B cell (primary cell): ENCODE measurements at regions not wholly inside any gene's neighbourhood (a gene's known extent, or its start where the extent isn't known, plus 50 kb on each side); places are given as distances from the start of the nearest gene placed in this dataset.

ENCODE experiments used
- ATAC-seq: fragments of 200-7000 bp; cut with Tn5 transposase; one replicate; pipeline ENCODE4 v1.10.0; 2021; ENCODE audit warnings: low read depth, mild to moderate bottlenecking, moderate number of reproducible peaks, moderate library complexity
- CTCF ChIA-PET: fragments of 350-600 bp; sonication (Branson Sonifier 250); formaldehyde crosslinking; loops from one replicate; lab custom pipeline; 2021; ENCODE audit warnings: antibody characterized with exemption, inconsistent platforms; lab: Charles Lee
- POLR2A ChIA-PET: fragments of 350-600 bp; sonication (Branson Sonifier 250); formaldehyde crosslinking; loops from one replicate; lab custom pipeline; 2021; ENCODE audit warnings: antibody characterized with exemption; lab: Charles Lee
- DNase-seq: peaks from one replicate; pipeline ENCODE4 v3.0.0; 2013
- H2AFZ ChIP-seq: 2 replicates; pipeline ENCODE4 v1.6.1; 2012; ENCODE audit warnings: mild to moderate bottlenecking, low read depth, low read length; ENCODE audit not compliant: insufficient read depth, poor library complexity, severe bottlenecking
- H3K27ac ChIP-seq, 2 donors: 1 replicate in 1 of 2; 2 replicates in 1 of 2; pipeline ENCODE4 v1.5.1; 2012 to 2013; ENCODE audit warnings: low read length in 2 of 2, mild to moderate bottlenecking in 2 of 2, moderate library complexity in 1 of 2
- H3K27me3 ChIP-seq, 4 experiments: fragments of 200-600 bp in 1 of 4; sonication (generic) in 1 of 4; replicated peaks in 1 of 4; 1 replicate in 2 of 4; 2 replicates in 2 of 4; pipeline versions ENCODE4 v1.6.1 to v1.7.0; 2013 to 2016; ENCODE audit warnings: low read length in 3 of 4, mild to moderate bottlenecking in 2 of 4, mixed read lengths in 1 of 4, moderate library complexity in 1 of 4; ENCODE audit not compliant: insufficient read depth in 4 of 4, control insufficient read depth in 3 of 4; ENCODE audit errors: control extremely low read depth in 1 of 4
- H3K36me3 ChIP-seq, 2 experiments: replicated peaks in 1 of 2; 1 replicate in 1 of 2; 2 replicates in 1 of 2; pipeline versions ENCODE4 v1.6.1 to v1.7.1; 2013; ENCODE audit warnings: low read length in 1 of 2; ENCODE audit not compliant: insufficient read depth in 2 of 2, control insufficient read depth in 1 of 2; ENCODE audit errors: control extremely low read depth in 1 of 2, extremely low read depth in 1 of 2
- H3K4me1 ChIP-seq, 2 donors: fragments of 200-600 bp in 1 of 2; sonication (generic) in 1 of 2; 1 replicate in 1 of 2; 2 replicates in 1 of 2; pipeline versions ENCODE4 v1.5.1 to v1.6.1; 2013 to 2017; ENCODE audit warnings: low read length in 2 of 2; ENCODE audit not compliant: control insufficient read depth in 2 of 2, insufficient read depth in 2 of 2
- H3K4me2 ChIP-seq: replicated peaks from 2 replicates; pipeline ENCODE3; 2012; ENCODE audit warnings: mild to moderate bottlenecking, low read depth, low read length; ENCODE audit not compliant: poor library complexity, severe bottlenecking
- H3K4me3 ChIP-seq, 5 experiments: fragments of 200-600 bp in 1 of 5; sonication (generic) in 1 of 5; 1 replicate in 3 of 5; 2 replicates in 2 of 5; pipeline versions ENCODE4 v1.5.1 to v1.7.0; 2011 to 2016; ENCODE audit warnings: low read length in 4 of 5, mild to moderate bottlenecking in 4 of 5, low read depth in 2 of 5, control low read depth in 1 of 5, moderate library complexity in 1 of 5; ENCODE audit not compliant: insufficient read depth in 1 of 5; ENCODE audit errors: control extremely low read depth in 1 of 5, extremely low read depth in 1 of 5
- H3K79me2 ChIP-seq: fragments of 200-600 bp; sonication (generic); one replicate; pipeline ENCODE4 v1.6.0; 2016; ENCODE audit warnings: low read length; ENCODE audit not compliant: control insufficient read depth, insufficient read depth
- H3K9ac ChIP-seq: fragments of 200-600 bp; sonication (generic); 2 replicates; pipeline ENCODE4 v1.6.1; 2017; ENCODE audit warnings: mild to moderate bottlenecking, low read length, moderate library complexity
- H3K9me3 ChIP-seq, 3 donors: one replicate each; pipeline versions ENCODE4 v1.6.1 to v1.7.1; 2013; ENCODE audit warnings: low read length in 2 of 3; ENCODE audit not compliant: control insufficient read depth in 2 of 3, insufficient read depth in 1 of 3; ENCODE audit errors: control extremely low read depth in 1 of 3
- H4K20me1 ChIP-seq: 2 replicates; pipeline ENCODE4 v1.6.0; 2012; ENCODE audit warnings: mild to moderate bottlenecking, low read length; ENCODE audit not compliant: insufficient read depth, control insufficient read depth, poor library complexity, severe bottlenecking
- H3K27ac Mint-ChIP-seq: one replicate; pipeline ENCODE4 v1.8.0; 2021; ENCODE audit warnings: mixed read lengths
- H3K27me3 Mint-ChIP-seq: one replicate; pipeline ENCODE4 v1.8.0; 2021; ENCODE audit warnings: mixed read lengths
- H3K4me1 Mint-ChIP-seq: one replicate; pipeline ENCODE4 v1.8.0; 2021; ENCODE audit warnings: mixed read lengths
- H3K4me3 Mint-ChIP-seq: one replicate; pipeline ENCODE4 v1.8.0; 2021; ENCODE audit warnings: mixed read lengths
- H3K9me3 Mint-ChIP-seq: one replicate; pipeline ENCODE4 v1.8.0; 2022; ENCODE audit warnings: mixed read lengths; ENCODE audit not compliant: insufficient read depth
- EZH2 ChIP-seq: IDR thresholded peaks from 2 replicates; pipeline ENCODE4 v1.6.1; 2012; ENCODE audit warnings: borderline replicate concordance, low read depth, mild to moderate bottlenecking, moderate library complexity, low read length; ENCODE audit not compliant: insufficient read depth, poor library complexity, severe bottlenecking
- WGBS: methylation state at CpG from one replicate; pipeline ENCODE4 v1.1.5; 2013; ENCODE audit warnings: missing lambda C conversion rate; ENCODE audit not compliant: insufficient coverage; 5-methylcytosine and 5-hydroxymethylcytosine counted together
- intact Hi-C: fragments of 100-400 bp; cut with micrococcal nuclease; formaldehyde crosslinking; loops from one replicate; pipeline ENCODE4 v1.10.0; 2022
- TF ChIP-seq, protein P1 (sequence below): fragments of 200-600 bp; IDR thresholded peaks from one replicate; pipeline ENCODE4 v1.8.0; 2022; ENCODE audit warnings: antibody characterized with exemption, mild to moderate bottlenecking

GRCh38 chr4:11081006-11081405 lies 347.7 kb downstream of the HS3ST1 start:
- TF ChIP-seq, protein P1, sequence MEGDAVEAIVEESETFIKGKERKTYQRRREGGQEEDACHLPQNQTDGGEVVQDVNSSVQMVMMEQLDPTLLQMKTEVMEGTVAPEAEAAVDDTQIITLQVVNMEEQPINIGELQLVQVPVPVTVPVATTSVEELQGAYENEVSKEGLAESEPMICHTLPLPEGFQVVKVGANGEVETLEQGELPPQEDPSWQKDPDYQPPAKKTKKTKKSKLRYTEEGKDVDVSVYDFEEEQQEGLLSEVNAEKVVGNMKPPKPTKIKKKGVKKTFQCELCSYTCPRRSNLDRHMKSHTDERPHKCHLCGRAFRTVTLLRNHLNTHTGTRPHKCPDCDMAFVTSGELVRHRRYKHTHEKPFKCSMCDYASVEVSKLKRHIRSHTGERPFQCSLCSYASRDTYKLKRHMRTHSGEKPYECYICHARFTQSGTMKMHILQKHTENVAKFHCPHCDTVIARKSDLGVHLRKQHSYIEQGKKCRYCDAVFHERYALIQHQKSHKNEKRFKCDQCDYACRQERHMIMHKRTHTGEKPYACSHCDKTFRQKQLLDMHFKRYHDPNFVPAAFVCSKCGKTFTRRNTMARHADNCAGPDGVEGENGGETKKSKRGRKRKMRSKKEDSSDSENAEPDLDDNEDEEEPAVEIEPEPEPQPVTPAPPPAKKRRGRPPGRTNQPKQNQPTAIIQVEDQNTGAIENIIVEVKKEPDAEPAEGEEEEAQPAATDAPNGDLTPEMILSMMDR: no peak
- TF ChIP-seq EZH2: no peak
- ATAC-seq (no peak), DNase-seq (no peak)
- Histone ChIP-seq H3K4me1 (peaks cover 8% of the 10 kb centered on the region in 2 donors), H3K9me3 (peaks cover 0 to 9% (median 0%) of the 10 kb centered on the region in 3 donors), H4K20me1 (no peaks in the 10 kb centered on the region), H3K9ac (no peak overlapping the region), H3K36me3 (no peaks in the 10 kb centered on the region), H3K4me2 (no peak overlapping the region), H3K4me3 (no peak overlapping the region), H3K27ac (no peak overlapping the region), H3K79me2 (no peaks in the 10 kb centered on the region), H2AFZ (peak overlapping the region; percentile 6), H3K27me3 (no peaks in the 10 kb centered on the region)
- Mint-ChIP-seq H3K4me1 (peaks cover 21% of the 10 kb centered on the region), H3K4me3 (no peak overlapping the region), H3K27ac (no peak overlapping the region), H3K27me3 (no peaks in the 10 kb centered on the region), H3K9me3 (no peaks in the 10 kb centered on the region)
- intact Hi-C loops: no loop called here
- ChIA-PET CTCF (no interaction called here), POLR2A (no interaction called here)

- no peaks in the 10 kb centered on the region for H3K36me3 ChIP-seq
- no peaks in the 10 kb centered on the region for H3K79me2 ChIP-seq
- POLR2A ChIA-PET: no interaction called here
- no peak for ATAC-seq
- Mint-ChIP-seq H3K27ac (no peak overlapping the region), H3K4me3 (no peak overlapping the region), H3K9me3 (no peaks in the 10 kb centered on the region), H3K4me1 (peaks cover 12% of the 10 kb centered on the region), H3K27me3 (no peaks in the 10 kb centered on the region)
- CTCF ChIA-PET: no interaction called here
- TF ChIP-seq, protein P1: no peak
- no peak for TF ChIP-seq EZH2
- H3K27me3 ChIP-seq: no peaks in the 10 kb centered on the region
- no CpG with 5 or more reads among the region's 1 CpG for WGBS
- H3K9me3 ChIP-seq: peaks cover 0 to 9% (median 0%) of the 10 kb centered on the region in 3 donors
- H3K4me2 ChIP-seq: no peak overlapping the region
- DNase-seq: no peak
- H3K27ac ChIP-seq: no peak overlapping the region
- H3K4me3 ChIP-seq: no peak overlapping the region
- H3K9ac ChIP-seq: no peak overlapping the region
- no peaks in the 10 kb centered on the region for H4K20me1 ChIP-seq
- H3K4me1 ChIP-seq: no peaks in the 10 kb centered on the region
- H2AFZ ChIP-seq: no peak overlapping the region
- intact Hi-C loops: no loop called here
These were observed 349.5 kb downstream of the HS3ST1 start for GRCh38 chr4:11079171-11079570.
